ENCODE measurements at regions not wholly inside any gene's neighbourhood (a gene's known extent, or its start where the extent isn't known, plus 50 kb on each side); places are given as distances from the start of the nearest gene placed in this dataset.

- TF ChIP-seq CTCF (optimal IDR thresholded peaks at IDR 0.05 in 1 of 3, IDR thresholded peaks at IDR 0.05 in 1 of 3, conservative IDR thresholded peaks at IDR 0.05 in 1 of 3; ENCODE audit: extremely low read depth in 1 of 3, insufficient read depth in 2 of 3, low read length in 3 of 3) (no peak), EZH2 (IDR thresholded peaks at IDR 0.05; ENCODE audit: low read length) (no peak)
These were observed 58.6 kb upstream of the PGR start for GRCh38 chr11:101188173-101188572.
